Stimulated activated naive CD8-positive, alpha-beta T cell treated with anti-CD3 and anti-CD28 coated beads, Interleukin-15, Interleukin-2, amounts not matched to agents 100 ng/mL and 50 ng/mL, for 24 hours (primary cell): ENCODE measurements at regions not wholly inside any gene's neighbourhood (a gene's known extent, or its start where the extent isn't known, plus 50 kb on each side); places are given as distances from the start of the nearest gene placed in this dataset.
"Not testable (repeated sequence)": the region's sequence is repeated elsewhere in the genome, so short reads cannot be mapped to it uniquely, and the experiment has no call there.

Experiments used
- H3K27ac Mint-ChIP-seq: one replicate; pipeline ENCODE4 v1.8.0; 2021; ENCODE audit warnings: mild to moderate bottlenecking, mixed read lengths
- H3K27me3 Mint-ChIP-seq: one replicate; pipeline ENCODE4 v1.8.0; 2021; ENCODE audit warnings: mixed read lengths
- H3K36me3 Mint-ChIP-seq: one replicate; pipeline ENCODE4 v1.8.0; 2021; ENCODE audit warnings: low read depth, mixed read lengths
- H3K4me1 Mint-ChIP-seq: one replicate; pipeline ENCODE4 v1.8.0; 2021; ENCODE audit warnings: low read depth, mixed read lengths
- H3K4me3 Mint-ChIP-seq: one replicate; pipeline ENCODE4 v1.8.0; 2021; ENCODE audit warnings: mild to moderate bottlenecking, mixed read lengths
- H3K9me3 Mint-ChIP-seq: one replicate; pipeline ENCODE4 v1.8.0; 2021; ENCODE audit warnings: mixed read lengths

DNA sequence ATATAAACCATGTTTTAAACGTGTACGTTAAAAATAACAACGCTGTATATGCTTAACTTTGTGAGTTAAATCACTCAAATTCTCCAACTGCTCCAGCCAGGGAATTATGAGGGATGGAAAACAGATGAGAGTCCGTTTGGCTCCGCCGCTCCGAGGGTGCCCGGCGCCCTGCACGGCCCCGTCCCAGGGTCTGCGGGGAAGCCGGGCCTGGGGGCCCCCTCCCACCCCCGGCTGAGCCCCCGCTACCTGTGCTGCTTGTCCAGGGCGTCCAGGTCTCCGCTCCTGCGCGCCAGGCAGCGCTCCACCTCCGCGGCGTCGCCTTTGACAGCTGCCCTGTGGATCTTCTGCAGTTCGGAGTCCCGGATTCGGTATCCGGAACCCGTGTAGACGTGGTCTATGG is 415.5 kb downstream of the FOXD4L4 start:
- not testable (repeated sequence) for H3K9me3 Mint-ChIP-seq, H3K4me1 Mint-ChIP-seq, H3K4me3 Mint-ChIP-seq, H3K27ac Mint-ChIP-seq, H3K36me3 Mint-ChIP-seq, H3K27me3 Mint-ChIP-seq

DNA sequence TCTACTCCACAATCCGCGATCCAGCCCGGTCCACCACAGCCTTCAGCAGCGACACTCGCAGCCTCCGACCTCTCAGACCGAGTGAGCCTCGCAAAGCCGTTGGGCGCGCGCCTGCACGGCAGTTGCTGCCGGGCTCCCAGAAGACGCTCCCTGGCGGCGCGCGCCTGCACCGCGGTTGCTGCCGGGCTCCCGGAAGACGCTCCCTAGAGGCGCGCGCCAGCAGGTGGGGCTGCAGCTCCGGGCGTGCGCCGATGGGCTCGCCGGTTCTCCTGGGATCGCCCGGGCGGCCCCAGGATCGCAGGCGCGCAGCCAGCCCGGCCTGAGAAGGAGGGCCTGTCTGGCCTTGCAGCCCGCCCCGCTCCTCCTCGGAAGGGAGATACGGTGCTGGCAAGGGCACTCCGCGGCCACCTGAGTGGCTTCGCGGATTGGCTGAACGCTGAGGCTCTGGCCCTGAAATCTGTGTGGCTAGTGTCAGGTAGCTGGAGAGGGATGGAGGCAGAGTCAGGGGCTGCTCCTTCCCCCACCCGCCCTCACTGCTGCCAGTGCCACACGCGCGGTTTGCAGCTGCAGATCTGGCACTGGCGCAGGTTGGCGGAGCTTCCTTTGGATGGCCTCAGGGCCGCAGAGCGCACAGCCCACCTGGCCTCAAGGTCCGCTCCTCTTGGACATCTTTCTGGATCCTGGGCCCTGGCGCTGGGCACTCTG is 416.2 kb downstream of the FOXD4L4 start:
- H3K9me3 Mint-ChIP-seq, H3K4me1 Mint-ChIP-seq, H3K4me3 Mint-ChIP-seq, H3K27me3 Mint-ChIP-seq, H3K27ac Mint-ChIP-seq, H3K36me3 Mint-ChIP-seq: not testable (repeated sequence)

GRCh38 chr9:66153971-66154691 is 417.2 kb downstream of the FOXD4L4 start:
- not testable (repeated sequence) for H3K27me3 Mint-ChIP-seq, H3K4me1 Mint-ChIP-seq, H3K27ac Mint-ChIP-seq, H3K9me3 Mint-ChIP-seq, H3K4me3 Mint-ChIP-seq, H3K36me3 Mint-ChIP-seq

- H3K27ac Mint-ChIP-seq, H3K4me3 Mint-ChIP-seq, H3K4me1 Mint-ChIP-seq, H3K27me3 Mint-ChIP-seq, H3K9me3 Mint-ChIP-seq, H3K36me3 Mint-ChIP-seq: not testable (repeated sequence)
Measured at GRCh38 chr9:66182316-66182715, 445.4 kb downstream of the FOXD4L4 start.

DNA sequence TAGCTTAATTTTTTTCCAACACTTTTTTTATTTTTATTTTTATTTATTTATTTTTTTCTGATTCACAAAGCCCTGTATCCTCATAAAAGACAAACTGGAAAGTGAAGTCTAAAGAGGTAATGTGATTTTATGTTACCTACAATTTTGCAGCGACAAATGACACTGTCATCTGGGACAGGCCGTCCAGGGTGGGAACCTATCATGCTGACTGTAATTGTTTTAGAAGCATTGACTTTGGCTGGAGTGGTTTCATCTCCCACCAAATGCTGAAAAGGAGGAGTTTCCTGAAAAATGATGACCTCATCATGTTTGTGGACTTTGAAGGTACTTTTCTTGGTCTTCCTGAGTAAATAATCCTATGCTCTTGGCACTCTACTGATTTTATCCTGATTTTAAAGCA is 446.7 kb downstream of the FOXD4L4 start:
- not testable (repeated sequence) for H3K36me3 Mint-ChIP-seq, H3K4me1 Mint-ChIP-seq

DNA sequence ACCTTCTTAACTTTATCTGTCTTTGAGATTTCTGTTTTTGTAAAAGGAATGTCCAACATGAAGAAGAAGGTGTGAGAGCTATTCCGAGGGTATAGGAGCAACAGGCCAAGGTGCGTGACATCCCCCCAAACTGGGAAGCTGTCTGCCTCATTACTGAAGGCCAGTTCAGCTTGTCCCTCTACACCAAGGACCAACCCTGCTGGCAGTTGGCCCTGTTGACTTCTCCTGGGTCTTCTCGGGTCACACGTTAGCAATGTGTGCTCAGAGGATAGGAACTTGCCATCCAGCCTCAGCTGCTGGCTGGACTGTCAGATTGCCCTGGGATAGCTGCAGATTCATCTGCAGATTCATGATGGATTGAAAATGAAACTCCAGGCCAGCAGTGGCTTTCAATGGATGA is 460.3 kb downstream of the FOXD4L4 start:
- H3K9me3 Mint-ChIP-seq, H3K27ac Mint-ChIP-seq: not testable (repeated sequence)

More for the DNA sequence above, 446.7 kb downstream of the FOXD4L4 start:
- not testable (repeated sequence) for H3K27me3 Mint-ChIP-seq, H3K4me3 Mint-ChIP-seq, H3K9me3 Mint-ChIP-seq, H3K27ac Mint-ChIP-seq

DNA sequence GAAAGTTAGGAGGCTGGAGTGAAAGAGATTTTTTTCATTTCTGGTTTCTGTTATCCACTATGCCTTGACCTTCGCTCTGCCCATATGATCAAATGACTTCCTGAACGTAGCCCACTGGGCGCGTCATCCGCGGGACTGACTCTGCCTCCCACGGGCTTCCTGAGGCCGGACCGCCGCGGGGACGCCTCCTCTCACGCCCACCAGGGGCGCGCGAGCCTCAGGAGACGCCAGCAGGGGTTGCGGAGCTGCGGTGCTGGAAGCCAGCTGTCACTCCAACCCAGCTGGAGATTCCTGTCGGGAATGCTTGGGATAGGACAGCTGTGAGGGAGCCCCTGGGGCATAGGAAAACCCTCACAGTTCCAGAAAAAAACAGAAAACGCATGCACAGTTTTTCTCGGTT is 461.5 kb downstream of the FOXD4L4 start:
- H3K9me3 Mint-ChIP-seq, H3K36me3 Mint-ChIP-seq, H3K4me3 Mint-ChIP-seq, H3K27ac Mint-ChIP-seq, H3K4me1 Mint-ChIP-seq, H3K27me3 Mint-ChIP-seq: not testable (repeated sequence)

More for the DNA sequence above, 460.3 kb downstream of the FOXD4L4 start:
- not testable (repeated sequence) for H3K4me3 Mint-ChIP-seq, H3K36me3 Mint-ChIP-seq, H3K27me3 Mint-ChIP-seq, H3K4me1 Mint-ChIP-seq

- H3K4me3 Mint-ChIP-seq, H3K27me3 Mint-ChIP-seq, H3K36me3 Mint-ChIP-seq, H3K9me3 Mint-ChIP-seq, H3K27ac Mint-ChIP-seq, H3K4me1 Mint-ChIP-seq: not testable (repeated sequence)
Measured at GRCh38 chr9:66206617-66207016, 469.7 kb downstream of the FOXD4L4 start.

- H3K27me3 Mint-ChIP-seq, H3K4me3 Mint-ChIP-seq, H3K36me3 Mint-ChIP-seq, H3K27ac Mint-ChIP-seq, H3K4me1 Mint-ChIP-seq, H3K9me3 Mint-ChIP-seq: not testable (repeated sequence)
Measured at GRCh38 chr9:66207914-66208313, 471.0 kb downstream of the FOXD4L4 start.

DNA sequence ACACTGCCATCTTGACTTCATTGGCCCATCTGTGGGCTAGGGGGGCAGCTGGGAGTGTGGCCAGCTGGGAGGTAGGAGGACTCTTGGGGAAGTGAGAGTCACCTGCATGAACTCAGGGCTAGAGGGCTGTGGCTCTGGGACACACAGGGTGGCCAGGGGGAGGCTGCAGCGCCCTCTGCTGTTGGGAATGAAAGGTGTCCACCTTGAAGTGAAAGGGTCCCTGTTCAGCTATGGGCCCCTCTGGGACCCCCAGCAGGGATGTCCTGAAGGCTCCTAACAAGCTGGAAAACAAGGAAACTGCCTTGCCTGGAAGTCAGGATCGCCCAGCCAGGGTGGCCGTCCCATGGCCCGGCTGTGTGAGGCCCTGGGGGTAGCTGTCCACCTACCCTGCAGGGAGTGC is 507.8 kb downstream of the FOXD4L4 start:
- not testable (repeated sequence) for H3K9me3 Mint-ChIP-seq, H3K27ac Mint-ChIP-seq, H3K4me3 Mint-ChIP-seq, H3K4me1 Mint-ChIP-seq, H3K27me3 Mint-ChIP-seq, H3K36me3 Mint-ChIP-seq

DNA sequence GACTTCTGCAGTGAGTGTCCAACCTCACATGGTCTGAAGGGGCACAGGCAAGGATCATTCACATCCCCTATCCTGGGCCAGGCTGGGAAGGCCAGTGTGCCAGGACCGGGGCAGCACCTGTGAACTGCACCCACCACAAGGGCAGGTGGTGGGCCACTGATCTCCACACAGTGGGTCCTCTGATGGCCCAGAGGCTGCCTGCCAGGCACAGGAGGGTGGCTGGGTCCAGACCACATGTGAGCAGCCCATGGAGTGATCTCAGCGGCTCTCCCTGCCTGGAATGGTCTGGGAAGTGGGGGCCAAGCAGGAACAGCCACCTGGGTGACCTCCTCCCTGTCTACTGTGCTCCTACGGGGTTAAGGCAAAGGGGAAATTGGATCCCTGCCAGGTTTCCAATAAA is 508.5 kb downstream of the FOXD4L4 start:
- not testable (repeated sequence) for H3K4me3 Mint-ChIP-seq, H3K4me1 Mint-ChIP-seq, H3K36me3 Mint-ChIP-seq, H3K27ac Mint-ChIP-seq, H3K27me3 Mint-ChIP-seq, H3K9me3 Mint-ChIP-seq

DNA sequence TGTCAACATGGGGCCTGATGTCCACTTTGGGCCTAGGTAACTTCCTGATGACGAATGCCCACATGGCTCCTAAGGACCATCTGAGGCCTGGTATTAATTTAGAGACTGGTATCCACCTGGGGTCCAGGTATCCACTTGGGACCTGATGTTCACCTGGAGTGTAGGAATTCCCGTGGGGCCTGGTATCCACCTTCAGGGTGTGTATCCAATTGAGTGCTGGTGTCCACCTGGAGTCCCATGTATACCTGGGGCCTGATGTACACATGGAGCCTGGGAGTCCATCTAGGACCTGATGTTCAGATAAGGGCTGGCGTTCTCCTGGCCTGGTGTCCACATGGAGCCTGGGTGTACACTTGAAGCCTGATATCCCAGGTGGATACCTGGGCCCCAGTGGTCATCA is 520.6 kb downstream of the FOXD4L4 start:
- not testable (repeated sequence) for H3K4me1 Mint-ChIP-seq, H3K27ac Mint-ChIP-seq, H3K4me3 Mint-ChIP-seq, H3K36me3 Mint-ChIP-seq, H3K27me3 Mint-ChIP-seq, H3K9me3 Mint-ChIP-seq

DNA sequence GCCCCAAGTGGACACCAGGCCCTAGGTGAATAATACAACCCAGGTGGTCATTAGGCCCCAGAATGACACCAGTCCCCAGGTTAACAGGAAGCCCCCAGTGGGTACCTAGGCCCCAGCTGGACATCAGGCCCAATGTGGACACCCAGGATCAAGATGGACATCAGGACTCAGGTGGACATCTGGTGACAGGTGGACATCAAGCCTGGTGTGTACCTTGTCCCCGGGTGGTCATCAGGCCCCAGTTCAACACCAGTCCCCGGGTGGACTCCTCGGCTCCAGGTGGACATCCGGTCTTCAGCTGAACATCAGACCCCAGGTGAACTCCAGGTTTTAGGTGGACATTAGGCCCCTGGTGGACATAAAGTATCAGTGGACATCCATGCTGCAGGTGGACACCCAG is 524.6 kb downstream of the FOXD4L4 start:
- H3K36me3 Mint-ChIP-seq, H3K27me3 Mint-ChIP-seq, H3K27ac Mint-ChIP-seq, H3K4me1 Mint-ChIP-seq, H3K9me3 Mint-ChIP-seq, H3K4me3 Mint-ChIP-seq: not testable (repeated sequence)

- H3K27ac Mint-ChIP-seq, H3K4me3 Mint-ChIP-seq, H3K27me3 Mint-ChIP-seq, H3K9me3 Mint-ChIP-seq, H3K36me3 Mint-ChIP-seq, H3K4me1 Mint-ChIP-seq: not testable (repeated sequence)
Measured at GRCh38 chr9:66263621-66264020, 526.7 kb downstream of the FOXD4L4 start.

GRCh38 chr9:66264786-66265185 is 527.8 kb downstream of the FOXD4L4 start:
- H3K9me3 Mint-ChIP-seq, H3K27me3 Mint-ChIP-seq, H3K4me3 Mint-ChIP-seq, H3K36me3 Mint-ChIP-seq, H3K4me1 Mint-ChIP-seq, H3K27ac Mint-ChIP-seq: not testable (repeated sequence)

DNA sequence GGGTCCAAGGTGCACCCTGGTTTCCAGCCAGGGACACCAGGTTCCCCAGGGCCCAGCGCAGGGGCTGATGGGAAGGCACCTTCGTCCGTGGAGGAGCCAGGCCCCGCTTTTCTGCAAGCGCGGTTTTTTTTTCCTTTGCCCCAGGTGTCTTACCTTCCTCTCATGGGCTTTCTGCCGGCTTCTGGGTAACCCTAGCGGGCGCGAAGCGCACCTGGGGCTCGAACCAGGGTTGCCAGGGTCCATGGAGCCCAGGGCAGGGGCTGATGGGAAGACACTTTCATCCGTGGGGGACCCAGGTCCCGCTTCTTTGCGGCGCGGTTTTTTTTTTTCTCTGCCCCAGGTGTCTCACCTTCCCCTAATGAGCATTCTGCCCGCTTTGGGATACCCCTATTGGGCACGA is 529.3 kb downstream of the FOXD4L4 start:
- not testable (repeated sequence) for H3K4me3 Mint-ChIP-seq, H3K36me3 Mint-ChIP-seq, H3K9me3 Mint-ChIP-seq, H3K4me1 Mint-ChIP-seq, H3K27ac Mint-ChIP-seq, H3K27me3 Mint-ChIP-seq
